H9 (cell line): ENCODE measurements at regions not wholly inside any gene's neighbourhood (a gene's known extent, or its start where the extent isn't known, plus 50 kb on each side); places are given as distances from the start of the nearest gene placed in this dataset.

Experiments used
- DNase-seq: peaks from one replicate; pipeline ENCODE4 v3.0.0-alpha.2; 2017
- H2AFZ ChIP-seq: one replicate; pipeline ENCODE4 v1.6.1; 2013; ENCODE audit warnings: mild to moderate bottlenecking, low read length, control low read depth, moderate library complexity
- H2AK5ac ChIP-seq: 2 replicates; pipeline ENCODE4 v1.6.1; 2013; ENCODE audit warnings: low read length, control low read depth, mixed read lengths; ENCODE audit not compliant: insufficient read length
- H2BK120ac ChIP-seq: one replicate; pipeline ENCODE4 v1.6.1; 2013; ENCODE audit warnings: low read depth, mild to moderate bottlenecking, low read length, control low read depth, inconsistent platforms; ENCODE audit not compliant: poor library complexity, severe bottlenecking
- H2BK12ac ChIP-seq: 2 replicates; pipeline ENCODE4 v1.6.1; 2013; ENCODE audit warnings: low read length, control low read depth, mixed read lengths, low read depth; ENCODE audit not compliant: insufficient read length
- H2BK15ac ChIP-seq: 2 replicates; pipeline ENCODE4 v1.6.1; 2013; ENCODE audit warnings: low read depth, low read length, control low read depth
- H2BK20ac ChIP-seq: one replicate; pipeline ENCODE4 v1.6.1; 2013; ENCODE audit warnings: low read depth, mild to moderate bottlenecking, low read length, control low read depth, inconsistent platforms; ENCODE audit not compliant: poor library complexity, severe bottlenecking
- H2BK5ac ChIP-seq: 2 replicates; pipeline ENCODE4 v1.6.1; 2013; ENCODE audit warnings: low read length, control low read depth, mixed read lengths; ENCODE audit not compliant: insufficient read length
- H3K14ac ChIP-seq: 2 replicates; pipeline ENCODE4 v1.6.1; 2013; ENCODE audit warnings: low read length, control low read depth; ENCODE audit not compliant: insufficient read depth
- H3K18ac ChIP-seq: 2 replicates; pipeline ENCODE4 v1.6.1; 2013; ENCODE audit warnings: low read depth, mild to moderate bottlenecking, mixed read lengths, low read length, control low read depth; ENCODE audit not compliant: insufficient read length
- H3K23ac ChIP-seq: 2 replicates; pipeline ENCODE4 v1.6.1; 2013; ENCODE audit warnings: low read length, control low read depth, mixed read lengths, low read depth; ENCODE audit not compliant: insufficient read length
- H3K23me2 ChIP-seq: 2 replicates; pipeline ENCODE4 v1.6.1; 2013; ENCODE audit warnings: low read depth, mild to moderate bottlenecking, mixed read lengths, low read length, control low read depth; ENCODE audit not compliant: insufficient read length, poor library complexity, severe bottlenecking
- H3K27ac ChIP-seq: 2 replicates; pipeline ENCODE4 v1.5.1; 2013; ENCODE audit warnings: low read length, control low read depth, mixed read lengths, low read depth; ENCODE audit not compliant: insufficient read length
- H3K27me3 ChIP-seq: 2 replicates; pipeline ENCODE4 v1.6.1; 2013; ENCODE audit warnings: low read length, control low read depth, inconsistent platforms; ENCODE audit not compliant: insufficient read depth
- H3K4ac ChIP-seq: 2 replicates; pipeline ENCODE4 v1.6.1; 2013; ENCODE audit warnings: low read depth, mild to moderate bottlenecking, control low read depth, inconsistent platforms, low read length, moderate library complexity
- H3K4me1 ChIP-seq: 2 replicates; pipeline ENCODE4 v1.6.1; 2013; ENCODE audit warnings: low read length, control low read depth, inconsistent platforms; ENCODE audit not compliant: insufficient read depth
- H3K4me2 ChIP-seq: 2 replicates; pipeline ENCODE4 v1.6.1; 2013; ENCODE audit warnings: low read length, control low read depth, mixed read lengths; ENCODE audit not compliant: insufficient read length, insufficient read depth
- H3K56ac ChIP-seq: 2 replicates; pipeline ENCODE4 v1.6.1; 2013; ENCODE audit warnings: low read depth, mild to moderate bottlenecking, mixed read lengths, low read length, control low read depth; ENCODE audit not compliant: insufficient read length
- H3K79me1 ChIP-seq: 2 replicates; pipeline ENCODE4 v1.6.1; 2013; ENCODE audit warnings: low read depth, mild to moderate bottlenecking, moderate library complexity, low read length, control low read depth, inconsistent platforms; ENCODE audit not compliant: insufficient read depth, poor library complexity, severe bottlenecking
- H3K79me2 ChIP-seq: 2 replicates; pipeline ENCODE4 v1.6.1; 2013; ENCODE audit warnings: low read length, control low read depth, inconsistent platforms; ENCODE audit not compliant: insufficient read depth
- H3K9ac ChIP-seq: 2 replicates; pipeline ENCODE4 v1.6.1; 2013; ENCODE audit warnings: low read length, control low read depth, mixed read lengths; ENCODE audit not compliant: insufficient read length; ENCODE audit errors: extremely low read depth
- H3K9me3 ChIP-seq: one replicate; pipeline ENCODE4 v1.6.1; 2013; ENCODE audit warnings: low read depth, low read length, inconsistent platforms; ENCODE audit not compliant: control insufficient read depth
- H3T11ph ChIP-seq: one replicate; pipeline ENCODE4 v1.6.1; 2013; ENCODE audit warnings: mild to moderate bottlenecking, low read length, control low read depth, inconsistent platforms
- H4K20me1 ChIP-seq: one replicate; pipeline ENCODE4 v1.6.1; 2013; ENCODE audit not compliant: control insufficient read depth, insufficient read length, insufficient read depth
- H4K5ac ChIP-seq: 2 replicates; pipeline ENCODE4 v1.6.1; 2013; ENCODE audit warnings: low read depth, mild to moderate bottlenecking, mixed read lengths, low read length, control low read depth; ENCODE audit not compliant: insufficient read length
- H4K8ac ChIP-seq: replicated peaks from 2 replicates; pipeline ENCODE4 v1.6.1; 2013; ENCODE audit warnings: low read length, control low read depth, mixed read lengths, low read depth; ENCODE audit not compliant: insufficient read length
- H4K91ac ChIP-seq: 2 replicates; pipeline ENCODE4 v1.6.1; 2013; ENCODE audit warnings: low read depth, mild to moderate bottlenecking, moderate library complexity, mixed read lengths, low read length, control low read depth; ENCODE audit not compliant: insufficient read length
- H3K27ac Mint-ChIP-seq, 3 experiments: 2 replicates in 2 of 3; 3 replicates in 1 of 3; pipeline ENCODE4 v1.8.0; 2020 to 2021; ENCODE audit warnings: mixed read lengths in 3 of 3, mild to moderate bottlenecking in 1 of 3, moderate library complexity in 1 of 3
- H3K27me3 Mint-ChIP-seq: 2 replicates; pipeline ENCODE4 v1.8.0; 2021; ENCODE audit warnings: low read depth, mild to moderate bottlenecking, moderate library complexity, mixed read lengths
- H3K36me3 Mint-ChIP-seq, 3 experiments: 2 replicates in 2 of 3; 3 replicates in 1 of 3; pipeline ENCODE4 v1.8.0; 2020 to 2021; ENCODE audit warnings: low read depth in 3 of 3, mixed read lengths in 3 of 3; ENCODE audit not compliant: insufficient read depth in 1 of 3
- H3K4me1 Mint-ChIP-seq, 2 experiments: 2 replicates each; pipeline ENCODE4 v1.8.0; 2020; ENCODE audit warnings: mixed read lengths in 2 of 2
- H3K4me3 Mint-ChIP-seq, 2 experiments: 2 replicates in 1 of 2; 3 replicates in 1 of 2; pipeline ENCODE4 v1.8.0; 2020 to 2021; ENCODE audit warnings: mild to moderate bottlenecking in 2 of 2, mixed read lengths in 2 of 2, moderate library complexity in 1 of 2
- H3K9me3 Mint-ChIP-seq, 2 experiments: 2 replicates in 1 of 2; 3 replicates in 1 of 2; pipeline ENCODE4 v1.8.0; 2020; ENCODE audit warnings: mild to moderate bottlenecking in 2 of 2, mixed read lengths in 2 of 2, moderate library complexity in 1 of 2
- WGBS: extraction: QIAGEN DNeasy Blood & Tissue Kit; methylation state at CpG from one replicate; pipeline ENCODE4 v1.1.7; 2013; ENCODE audit warnings: missing lambda C conversion rate, low lambda C conversion rate, mixed read lengths; ENCODE audit not compliant: insufficient read length; ENCODE audit errors: extremely low coverage; 5-methylcytosine and 5-hydroxymethylcytosine counted together
- TF ChIP-seq, protein P1 (sequence below): fragments of 200-600 bp; sonication (generic); conservative IDR thresholded peaks from 3 replicates; pipeline ENCODE4 v1.8.0; 2021; ENCODE audit warnings: antibody characterized with exemption, mild to moderate bottlenecking

DNA sequence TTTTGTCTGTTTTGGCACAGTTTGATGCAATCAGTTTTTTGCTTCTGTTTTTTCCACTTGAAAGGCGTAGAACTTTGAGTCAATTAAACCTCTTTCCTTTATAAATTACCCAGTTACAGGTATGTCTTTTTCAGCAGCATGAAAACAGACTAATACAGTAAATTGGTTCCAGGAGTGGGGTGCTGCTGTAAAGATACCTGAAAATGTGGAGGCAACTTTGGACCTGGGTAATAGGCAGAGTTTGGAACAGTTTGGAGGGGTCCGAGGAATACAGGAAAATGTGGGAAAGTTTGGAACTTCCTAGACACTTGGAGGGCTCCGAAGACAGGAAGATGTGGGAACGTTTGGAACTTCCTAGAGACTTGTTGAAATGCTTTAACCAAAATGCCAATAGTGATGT is 2022.2 kb downstream of the MAT2B start:
- Mint-ChIP-seq H3K4me1 (no peaks in the 10 kb centered on the region), H3K36me3 (peaks cover 19 to 38% (median 21%) of the 10 kb centered on the region in 3 experiments), H3K27ac (no peak overlapping the region), H3K4me3 (no peak overlapping the region), H3K9me3 (peaks cover 26 to 38% of the 10 kb centered on the region in 2 experiments), H3K27me3 (no peaks in the 10 kb centered on the region; the same call in 1 of the 2 replicates)
- no peak overlapping the region for H3K9ac ChIP-seq
- no peaks in the 10 kb centered on the region for H4K20me1 ChIP-seq
- DNase-seq: no peak
- no peaks in the 10 kb centered on the region for H3K27me3 ChIP-seq
- H3K23ac ChIP-seq: no peak overlapping the region
- no peak overlapping the region for H3K27ac ChIP-seq
- no peak overlapping the region for H4K8ac ChIP-seq
- H3K4me2 ChIP-seq: no peak overlapping the region
- H2BK15ac ChIP-seq: no peak overlapping the region
- no peak overlapping the region for H3T11ph ChIP-seq
- H2BK5ac ChIP-seq: no peak overlapping the region
- no peak overlapping the region for H4K91ac ChIP-seq
- no peak overlapping the region for H2AK5ac ChIP-seq
- no peak overlapping the region for H3K14ac ChIP-seq
- H2BK20ac ChIP-seq: no peak overlapping the region
- TF ChIP-seq, protein P1, sequence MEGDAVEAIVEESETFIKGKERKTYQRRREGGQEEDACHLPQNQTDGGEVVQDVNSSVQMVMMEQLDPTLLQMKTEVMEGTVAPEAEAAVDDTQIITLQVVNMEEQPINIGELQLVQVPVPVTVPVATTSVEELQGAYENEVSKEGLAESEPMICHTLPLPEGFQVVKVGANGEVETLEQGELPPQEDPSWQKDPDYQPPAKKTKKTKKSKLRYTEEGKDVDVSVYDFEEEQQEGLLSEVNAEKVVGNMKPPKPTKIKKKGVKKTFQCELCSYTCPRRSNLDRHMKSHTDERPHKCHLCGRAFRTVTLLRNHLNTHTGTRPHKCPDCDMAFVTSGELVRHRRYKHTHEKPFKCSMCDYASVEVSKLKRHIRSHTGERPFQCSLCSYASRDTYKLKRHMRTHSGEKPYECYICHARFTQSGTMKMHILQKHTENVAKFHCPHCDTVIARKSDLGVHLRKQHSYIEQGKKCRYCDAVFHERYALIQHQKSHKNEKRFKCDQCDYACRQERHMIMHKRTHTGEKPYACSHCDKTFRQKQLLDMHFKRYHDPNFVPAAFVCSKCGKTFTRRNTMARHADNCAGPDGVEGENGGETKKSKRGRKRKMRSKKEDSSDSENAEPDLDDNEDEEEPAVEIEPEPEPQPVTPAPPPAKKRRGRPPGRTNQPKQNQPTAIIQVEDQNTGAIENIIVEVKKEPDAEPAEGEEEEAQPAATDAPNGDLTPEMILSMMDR: no peak
- WGBS: no CpG with 5 or more reads among the region's 4 CpGs
- no peaks in the 10 kb centered on the region for H3K4me1 ChIP-seq
- no peaks in the 10 kb centered on the region for H3K9me3 ChIP-seq
- no peak overlapping the region for H3K56ac ChIP-seq
- no peaks in the 10 kb centered on the region for H3K23me2 ChIP-seq
- no peak overlapping the region for H3K18ac ChIP-seq
- no peaks in the 10 kb centered on the region for H3K79me2 ChIP-seq
- no peak overlapping the region for H3K4ac ChIP-seq
- no peaks in the 10 kb centered on the region for H3K79me1 ChIP-seq
- no peak overlapping the region for H2BK120ac ChIP-seq
- H2AFZ ChIP-seq: no peak overlapping the region
- no peak overlapping the region for H4K5ac ChIP-seq
- no peak overlapping the region for H2BK12ac ChIP-seq
